HEK293 (cell line): ENCODE measurements at regions not wholly inside any gene's neighbourhood (a gene's known extent, or its start where the extent isn't known, plus 50 kb on each side); places are given as distances from the start of the nearest gene placed in this dataset.

Experiments
- MZF1 ChIP-seq: fragments of 450-650 bp; formaldehyde crosslinking; IDR thresholded peaks from 2 replicates; pipeline ENCODE4 v1.5.1; 2017; ENCODE audit warnings: missing biosample characterization, missing genetic modification characterization, borderline replicate concordance
- ZNF530 ChIP-seq: fragments of 450-650 bp; formaldehyde crosslinking; IDR thresholded peaks from 2 replicates; pipeline ENCODE4 v1.5.1; 2016; ENCODE audit warnings: low read depth, missing biosample characterization, missing genetic modification characterization

DNA sequence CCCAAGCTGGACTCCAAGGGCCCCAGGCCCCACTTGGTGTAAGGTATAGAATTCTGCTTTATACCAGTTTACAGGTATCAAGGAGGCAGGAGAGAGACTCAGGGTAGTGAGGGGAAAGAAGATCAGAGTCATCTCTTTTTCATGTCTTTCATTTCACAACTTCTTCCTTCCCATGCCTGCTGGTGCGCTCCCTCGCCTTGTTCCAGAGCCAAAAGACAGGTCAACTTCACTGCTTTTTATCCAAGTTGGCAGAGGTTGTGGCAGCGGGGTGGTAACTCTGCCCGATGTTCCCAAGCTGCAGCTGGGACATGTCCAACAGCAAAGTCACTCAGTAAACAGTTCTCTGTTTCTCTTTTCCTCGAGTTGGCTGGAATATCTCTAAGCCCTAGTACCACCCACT, 86.3 kb upstream of the TCF12 start:
- TF ChIP-seq MZF1 (tag by site-specific recombination) = no peak
- no peak for TF ChIP-seq ZNF530
